ENCODE measurements at regions not wholly inside any gene's neighbourhood (a gene's known extent, or its start where the extent isn't known, plus 50 kb on each side); places are given as distances from the start of the nearest gene placed in this dataset.

- peak; percentile 61 for DNase-seq
Observed at GRCh38 chr6:45791211-45792168, 224.2 kb downstream of the CLIC5 start.

- no peak for DNase-seq
Observed at GRCh38 chr6:45789238-45789637, 226.4 kb downstream of the CLIC5 start.

- no peak for DNase-seq
Observed at GRCh38 chr6:45787384-45787783, 228.3 kb downstream of the CLIC5 start.

GRCh38 chr6:45786355-45786781 lies 229.3 kb downstream of the CLIC5 start:
- no peak for DNase-seq

- no peak for DNase-seq
Observed at GRCh38 chr6:45784250-45784649, 231.4 kb downstream of the CLIC5 start.

GRCh38 chr6:45783716-45784115 lies 231.9 kb downstream of the CLIC5 start:
- no peak for DNase-seq

GRCh38 chr6:45781890-45782289 lies 233.8 kb downstream of the CLIC5 start:
- DNase-seq = no peak

- DNase-seq = no peak
Observed at GRCh38 chr6:45780523-45780922, 235.1 kb downstream of the CLIC5 start.

- no peak for DNase-seq
Observed at GRCh38 chr6:45775026-45775697, 240.5 kb downstream of the CLIC5 start.

- DNase-seq = no peak
Observed at GRCh38 chr6:45773906-45774305, 241.8 kb downstream of the CLIC5 start.

- no peak for DNase-seq
Observed at GRCh38 chr6:45772886-45773495, 242.7 kb downstream of the CLIC5 start.

- DNase-seq = no peak
Observed at GRCh38 chr6:45772051-45772450, 243.6 kb downstream of the CLIC5 start.

- DNase-seq = no peak
Observed at GRCh38 chr6:45763281-45763680, 252.4 kb downstream of the CLIC5 start.

- no peak for DNase-seq
Observed at GRCh38 chr6:45759472-45759810, 256.2 kb downstream of the CLIC5 start.

- DNase-seq = no peak
Observed at GRCh38 chr6:45758787-45759471, 256.7 kb downstream of the CLIC5 start.

GRCh38 chr6:45757443-45758130 lies 258.1 kb downstream of the CLIC5 start:
- DNase-seq = no peak

- no peak for DNase-seq
Observed at GRCh38 chr6:45756606-45757005, 259.1 kb downstream of the CLIC5 start.

- DNase-seq = no peak
Observed at GRCh38 chr6:45754432-45754831, 261.2 kb downstream of the CLIC5 start.

GRCh38 chr6:45746046-45746445 lies 269.6 kb downstream of the CLIC5 start:
- DNase-seq = no peak

GRCh38 chr6:45743028-45743615 lies 272.5 kb downstream of the CLIC5 start:
- no peak for DNase-seq

GRCh38 chr6:45742591-45742990 lies 273.1 kb downstream of the CLIC5 start:
- no peak for DNase-seq
